HUES48 (cell line): ENCODE measurements at regions not wholly inside any gene's neighbourhood (a gene's known extent, or its start where the extent isn't known, plus 50 kb on each side); places are given as distances from the start of the nearest gene placed in this dataset.

Source experiments
- H3K27ac ChIP-seq: one replicate; pipeline ENCODE4 v1.7.0; 2013; ENCODE audit warnings: low read depth, low read length, inconsistent platforms
- H3K27me3 ChIP-seq: 2 replicates; pipeline ENCODE4 v1.6.1; 2013; ENCODE audit warnings: mild to moderate bottlenecking, low read length; ENCODE audit not compliant: control insufficient read depth, insufficient read depth
- H3K36me3 ChIP-seq: 2 replicates; pipeline ENCODE4 v1.6.1; 2013; ENCODE audit warnings: low read length; ENCODE audit not compliant: control insufficient read depth, insufficient read depth
- H3K4me1 ChIP-seq: 2 replicates; pipeline ENCODE4 v1.6.1; 2013; ENCODE audit warnings: mild to moderate bottlenecking, low read length; ENCODE audit not compliant: control insufficient read depth, insufficient read depth
- H3K4me3 ChIP-seq: 2 replicates; pipeline ENCODE4 v1.5.1; 2013; ENCODE audit warnings: mild to moderate bottlenecking, low read depth, low read length
- H3K9ac ChIP-seq: 2 replicates; pipeline ENCODE4 v1.6.1; 2013; ENCODE audit warnings: mild to moderate bottlenecking, low read depth, low read length, moderate library complexity
- H3K9me3 ChIP-seq: 2 replicates; pipeline ENCODE4 v1.6.1; 2013; ENCODE audit warnings: low read length; ENCODE audit not compliant: control insufficient read depth, insufficient read depth

GRCh38 chr13:58594747-58595600 lies 963.4 kb downstream of the PCDH17 start:
- Histone ChIP-seq H3K4me3 (no peak overlapping the region), H3K9ac (no peak overlapping the region), H3K27ac (no peak overlapping the region), H3K36me3 (no peaks in the 10 kb centered on the region), H3K27me3 (no peaks in the 10 kb centered on the region), H3K4me1 (peaks cover 19% of the 10 kb centered on the region), H3K9me3 (no peaks in the 10 kb centered on the region)

GRCh38 chr13:58597552-58597951 lies 966.0 kb downstream of the PCDH17 start:
- peaks cover 19% of the 10 kb centered on the region for H3K4me1 ChIP-seq
- H3K4me3 ChIP-seq, result no peak overlapping the region
- H3K9me3 ChIP-seq, result no peaks in the 10 kb centered on the region
- H3K36me3 ChIP-seq, result no peaks in the 10 kb centered on the region
- no peak overlapping the region for H3K27ac ChIP-seq
- H3K9ac ChIP-seq, result no peak overlapping the region
- no peaks in the 10 kb centered on the region for H3K27me3 ChIP-seq

GRCh38 chr13:58598241-58598640 lies 966.7 kb downstream of the PCDH17 start:
- no peaks in the 10 kb centered on the region for H3K36me3 ChIP-seq
- no peaks in the 10 kb centered on the region for H3K9me3 ChIP-seq
- H3K27ac ChIP-seq, result no peak overlapping the region
- H3K27me3 ChIP-seq, result no peaks in the 10 kb centered on the region
- H3K4me1 ChIP-seq, result peaks cover 19% of the 10 kb centered on the region
- no peak overlapping the region for H3K4me3 ChIP-seq
- no peak overlapping the region for H3K9ac ChIP-seq

DNA sequence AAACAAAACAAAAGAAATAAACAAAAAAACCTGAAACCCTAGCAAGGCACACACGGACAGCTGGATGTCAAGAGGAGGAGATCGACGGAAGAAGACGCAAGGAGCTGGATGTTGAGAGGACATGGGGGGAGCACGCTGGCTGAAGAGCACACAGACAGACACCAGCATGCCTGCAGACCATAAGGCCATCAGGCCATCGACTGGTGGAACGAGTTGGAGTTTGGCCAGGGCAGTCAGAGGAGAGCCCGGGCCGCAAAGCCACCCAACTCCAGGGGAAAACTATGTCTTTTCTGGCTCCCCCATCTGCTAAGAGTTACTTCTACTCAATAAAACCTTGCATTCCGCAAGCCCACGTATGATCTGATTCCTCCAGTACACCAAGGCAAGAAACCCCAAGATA lies 979.6 kb downstream of the PCDH17 start:
- H3K27me3 ChIP-seq, result no peaks in the 10 kb centered on the region
- H3K27ac ChIP-seq, result no peak overlapping the region
- H3K4me1 ChIP-seq, result no peaks in the 10 kb centered on the region
- no peak overlapping the region for H3K4me3 ChIP-seq
- H3K9me3 ChIP-seq, result no peaks in the 10 kb centered on the region
- no peaks in the 10 kb centered on the region for H3K36me3 ChIP-seq
- H3K9ac ChIP-seq, result no peak overlapping the region

GRCh38 chr13:58617880-58618665 lies 986.5 kb downstream of the PCDH17 start:
- H3K4me1 ChIP-seq, result peaks cover 24% of the 10 kb centered on the region
- no peak overlapping the region for H3K4me3 ChIP-seq
- no peak overlapping the region for H3K27ac ChIP-seq
- H3K9ac ChIP-seq, result no peak overlapping the region
- no peaks in the 10 kb centered on the region for H3K9me3 ChIP-seq
- H3K27me3 ChIP-seq, result no peaks in the 10 kb centered on the region
- H3K36me3 ChIP-seq, result no peaks in the 10 kb centered on the region

GRCh38 chr13:58619396-58620113 lies 988.0 kb downstream of the PCDH17 start:
- Histone ChIP-seq H3K9ac (no peak overlapping the region), H3K4me1 (peaks cover 24% of the 10 kb centered on the region), H3K27me3 (no peaks in the 10 kb centered on the region), H3K36me3 (no peaks in the 10 kb centered on the region), H3K9me3 (no peaks in the 10 kb centered on the region), H3K4me3 (no peak overlapping the region), H3K27ac (peak overlapping the region; percentile 61)

DNA sequence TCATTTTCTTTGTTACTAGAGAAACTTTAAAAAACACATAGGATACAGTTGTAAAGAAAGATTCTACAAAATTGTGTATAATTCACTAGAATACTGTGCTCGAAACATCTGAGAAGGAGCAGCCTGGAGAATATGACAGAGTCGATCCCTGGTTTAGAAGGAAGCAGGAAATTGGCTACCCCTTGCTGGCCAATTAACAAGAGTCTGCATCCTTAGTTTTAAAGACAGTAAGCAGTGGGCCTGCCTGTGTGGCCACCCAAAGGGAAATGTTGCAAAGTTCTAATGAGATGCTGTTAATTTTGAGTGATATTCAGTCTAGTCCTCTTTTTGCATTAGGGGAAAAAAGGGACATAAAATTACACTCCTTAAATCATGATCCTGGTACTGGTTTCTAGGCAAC lies 988.6 kb downstream of the PCDH17 start:
- Histone ChIP-seq H3K4me3 (no peak overlapping the region), H3K27me3 (no peaks in the 10 kb centered on the region), H3K27ac (peak overlapping the region; percentile 61), H3K9me3 (no peaks in the 10 kb centered on the region), H3K4me1 (peaks cover 24% of the 10 kb centered on the region), H3K36me3 (no peaks in the 10 kb centered on the region), H3K9ac (no peak overlapping the region)

GRCh38 chr13:58625703-58626389 lies 994.3 kb downstream of the PCDH17 start:
- H3K9ac ChIP-seq, result no peak overlapping the region
- no peaks in the 10 kb centered on the region for H3K9me3 ChIP-seq
- no peaks in the 10 kb centered on the region for H3K4me1 ChIP-seq
- no peak overlapping the region for H3K27ac ChIP-seq
- no peaks in the 10 kb centered on the region for H3K27me3 ChIP-seq
- no peak overlapping the region for H3K4me3 ChIP-seq
- H3K36me3 ChIP-seq, result no peaks in the 10 kb centered on the region

DNA sequence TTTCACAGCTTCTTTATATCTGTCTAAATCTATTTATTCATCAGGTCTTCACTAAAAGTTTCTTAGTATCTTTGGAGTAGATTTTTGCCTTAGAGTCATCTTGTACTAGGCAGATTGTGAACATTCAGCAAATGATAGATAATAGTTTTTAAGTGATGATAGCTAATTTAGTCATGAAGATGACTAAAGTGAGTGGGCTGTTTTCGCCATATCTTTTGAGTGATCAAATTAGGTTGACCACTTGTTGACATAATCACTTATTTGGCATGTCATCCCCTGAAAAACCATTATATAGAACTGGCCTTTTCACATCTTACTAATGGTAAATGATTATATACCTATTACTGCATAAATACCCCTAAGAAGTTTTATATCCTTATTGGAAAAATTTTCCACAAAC lies 999.2 kb downstream of the PCDH17 start:
- Histone ChIP-seq H3K9me3 (no peaks in the 10 kb centered on the region), H3K4me1 (no peaks in the 10 kb centered on the region), H3K4me3 (no peak overlapping the region), H3K27me3 (no peaks in the 10 kb centered on the region), H3K27ac (no peak overlapping the region), H3K36me3 (no peaks in the 10 kb centered on the region), H3K9ac (no peak overlapping the region)

DNA sequence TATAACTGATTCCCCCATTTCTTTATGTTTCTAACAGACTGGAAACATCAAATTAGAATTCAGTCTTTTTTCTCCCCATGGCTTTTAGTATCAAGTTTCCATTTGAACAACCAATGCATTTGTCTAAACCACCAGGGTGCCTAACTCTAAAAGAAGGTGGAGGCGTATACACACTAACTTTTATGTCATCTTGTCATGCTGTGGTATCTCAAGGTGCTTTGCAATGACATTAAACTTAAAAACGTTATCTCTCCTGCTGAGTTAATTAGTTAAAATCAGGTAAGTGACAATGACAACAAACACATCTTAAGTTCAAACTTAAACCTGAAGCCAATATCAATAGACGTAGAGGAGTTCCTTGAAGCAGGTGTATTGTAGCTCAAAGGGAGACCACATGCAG lies 1001.7 kb downstream of the PCDH17 start:
- Histone ChIP-seq H3K27ac (no peak overlapping the region), H3K27me3 (no peaks in the 10 kb centered on the region), H3K9me3 (no peaks in the 10 kb centered on the region), H3K4me1 (no peaks in the 10 kb centered on the region), H3K9ac (no peak overlapping the region), H3K4me3 (no peak overlapping the region), H3K36me3 (no peaks in the 10 kb centered on the region)
